Renal pelvis (tissue), 1 donor: ENCODE measurements at regions not wholly inside any gene's neighbourhood (a gene's known extent, or its start where the extent isn't known, plus 50 kb on each side); places are given as distances from the start of the nearest gene placed in this dataset.
A peak's percentile ranks its signal among the peaks of the same experiment; 100 is the strongest.

Experiments used
- DNase-seq: peaks from one replicate; pipeline ENCODE4 v3.0.0-alpha.2; 2013

- DNase-seq, result no peak
Measured at GRCh38 chrX:5829469-5829868, 399.2 kb downstream of the NLGN4X start.

- no peak for DNase-seq
Measured at GRCh38 chrX:5829060-5829459, 399.6 kb downstream of the NLGN4X start.

- DNase-seq, result no peak
Measured at GRCh38 chrX:5823903-5824302, 404.8 kb downstream of the NLGN4X start.

DNA sequence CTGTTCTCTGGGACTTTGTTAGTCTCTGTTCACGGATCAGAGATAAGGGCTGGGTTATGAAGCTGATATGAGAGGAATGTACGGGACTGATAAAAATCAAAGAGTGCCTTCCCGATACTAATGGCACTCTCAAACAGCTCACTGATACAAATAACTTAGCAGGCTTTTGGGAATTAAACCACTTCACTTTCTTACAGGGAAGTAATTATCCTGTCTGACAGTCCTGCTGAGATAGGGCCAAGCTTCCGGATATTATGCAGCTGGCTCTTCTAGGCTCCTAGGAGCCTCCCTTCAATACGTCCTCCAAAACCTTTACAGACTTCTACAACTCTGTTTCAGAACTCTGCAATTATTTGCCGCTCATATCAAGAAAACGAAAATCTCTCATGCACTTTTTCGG is 418.0 kb downstream of the NLGN4X start:
- DNase-seq, result no peak

- DNase-seq, result no peak
Measured at GRCh38 chrX:5807181-5807580, 421.5 kb downstream of the NLGN4X start.

- DNase-seq, result no peak
Measured at GRCh38 chrX:5802391-5802790, 426.3 kb downstream of the NLGN4X start.

- no peak for DNase-seq
Measured at GRCh38 chrX:5791721-5792120, 436.9 kb downstream of the NLGN4X start.

DNA sequence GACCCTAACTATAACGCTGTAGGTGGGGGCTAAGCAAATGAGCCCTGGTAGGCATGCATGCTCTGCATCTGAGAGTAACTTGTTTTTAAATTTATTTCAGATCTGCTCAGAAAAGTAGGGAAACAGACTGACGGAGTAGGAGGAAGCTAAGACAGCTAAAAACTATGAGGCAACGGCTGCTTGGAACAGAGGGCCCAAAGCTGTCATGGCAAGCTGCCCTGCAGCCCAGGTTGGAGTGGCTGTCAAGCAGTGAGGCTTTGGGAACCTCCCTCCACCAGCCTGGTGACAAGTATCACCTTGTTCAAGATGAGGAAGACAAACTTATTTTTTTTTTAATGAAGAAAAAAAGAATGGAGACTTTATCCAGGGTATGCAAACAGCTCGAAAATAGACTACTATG is 439.8 kb downstream of the NLGN4X start:
- no peak for DNase-seq

- DNase-seq, result no peak
Measured at GRCh38 chrX:5780821-5781220, 447.8 kb downstream of the NLGN4X start.

GRCh38 chrX:5775846-5776430 is 452.7 kb downstream of the NLGN4X start:
- no peak for DNase-seq

- DNase-seq, result no peak
Measured at GRCh38 chrX:5774446-5774845, 454.2 kb downstream of the NLGN4X start.

DNA sequence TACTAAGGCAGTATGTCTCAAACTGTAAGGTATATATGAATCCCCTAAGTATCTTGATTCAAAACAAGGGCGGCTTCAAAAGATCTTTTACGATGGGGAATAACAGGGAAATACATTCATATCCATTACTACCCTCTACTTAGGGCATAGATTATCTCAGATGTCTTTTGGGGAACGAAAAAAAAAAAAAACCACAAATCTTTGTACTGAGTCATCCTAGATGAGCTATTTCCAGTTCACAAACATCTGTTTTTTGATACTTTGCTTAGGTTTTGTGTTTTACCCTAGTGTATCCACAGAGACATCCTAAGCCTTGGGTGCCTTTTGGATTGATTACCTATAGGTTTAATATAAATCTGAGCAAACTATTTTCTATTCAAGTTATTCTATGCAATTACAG is 457.2 kb downstream of the NLGN4X start:
- DNase-seq, result no peak

GRCh38 chrX:5756616-5757015 is 472.1 kb downstream of the NLGN4X start:
- DNase-seq, result no peak

GRCh38 chrX:5753291-5753690 is 475.4 kb downstream of the NLGN4X start:
- DNase-seq, result no peak

DNA sequence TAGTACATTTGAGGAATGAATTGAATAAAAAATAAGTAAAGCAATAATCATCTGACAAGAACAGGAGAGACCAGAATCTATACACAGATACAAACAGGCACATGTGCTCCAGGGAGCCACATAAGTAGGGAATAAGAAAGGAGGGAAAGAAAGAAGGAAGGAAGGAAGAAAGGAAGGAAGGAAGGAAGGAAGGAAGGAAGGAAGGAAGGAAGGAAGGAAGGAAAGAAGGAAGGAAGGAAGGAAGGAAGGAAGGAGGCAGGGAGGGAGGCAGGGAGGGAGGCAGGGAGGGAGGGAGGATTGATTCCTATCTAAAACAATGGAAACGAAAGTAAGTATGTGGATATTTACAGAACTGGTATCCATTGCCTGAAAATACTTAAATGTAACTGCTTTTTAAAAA is 475.8 kb downstream of the NLGN4X start:
- no peak for DNase-seq

- DNase-seq, result no peak
Measured at GRCh38 chrX:5748586-5749150, 480.0 kb downstream of the NLGN4X start.

DNA sequence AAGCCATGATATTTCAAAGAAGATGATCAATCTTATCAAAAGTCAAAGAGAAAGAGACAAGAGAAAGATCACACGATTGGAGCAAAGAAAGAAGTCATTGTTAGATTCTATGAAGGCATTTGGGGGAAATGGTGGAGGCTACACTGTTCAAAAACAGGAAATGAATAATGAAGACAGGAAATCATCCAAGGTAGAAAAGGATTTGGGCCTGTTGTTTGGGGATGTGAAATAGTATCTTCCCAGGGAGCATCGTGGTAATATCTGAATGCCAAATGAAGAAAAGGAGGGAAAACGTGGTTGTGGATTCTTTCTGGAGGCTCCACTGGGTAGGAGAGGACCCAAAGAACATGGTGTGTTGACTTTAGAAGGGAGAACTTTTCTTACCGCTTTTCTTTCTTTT is 482.4 kb downstream of the NLGN4X start:
- no peak for DNase-seq

DNA sequence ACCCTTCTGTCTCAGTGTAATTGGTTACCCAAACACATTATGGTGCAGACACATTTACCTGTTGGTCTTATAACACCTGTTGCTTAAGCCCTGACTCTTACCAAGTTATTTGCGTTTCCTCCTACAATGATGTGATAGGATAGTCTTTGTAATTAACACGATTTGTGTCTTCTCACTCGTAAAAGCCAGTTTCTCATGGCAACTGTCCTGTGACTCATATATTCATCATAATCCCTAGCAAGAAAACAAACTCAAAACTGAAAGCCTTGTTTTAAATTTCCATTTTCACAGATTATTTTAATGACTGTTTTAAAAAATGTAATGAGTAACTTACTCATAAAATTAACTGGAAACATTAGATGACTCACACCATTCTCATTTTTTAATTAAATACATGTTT is 495.2 kb downstream of the NLGN4X start:
- no peak for DNase-seq

- DNase-seq, result no peak
Measured at GRCh38 chrX:5730556-5730955, 498.1 kb downstream of the NLGN4X start.

- DNase-seq, result no peak
Measured at GRCh38 chrX:5726224-5726623, 502.4 kb downstream of the NLGN4X start.

GRCh38 chrX:5724123-5724522 is 504.5 kb downstream of the NLGN4X start:
- no peak for DNase-seq

- DNase-seq, result peak; percentile 16
Measured at GRCh38 chrX:5718651-5719050, 510.0 kb downstream of the NLGN4X start.

- DNase-seq, result no peak
Measured at GRCh38 chrX:5716666-5717065, 512.0 kb downstream of the NLGN4X start.

GRCh38 chrX:5708251-5708650 is 520.4 kb downstream of the NLGN4X start:
- no peak for DNase-seq
